ENCODE measurements at regions not wholly inside any gene's neighbourhood (a gene's known extent, or its start where the extent isn't known, plus 50 kb on each side); places are given as distances from the start of the nearest gene placed in this dataset.

DNA sequence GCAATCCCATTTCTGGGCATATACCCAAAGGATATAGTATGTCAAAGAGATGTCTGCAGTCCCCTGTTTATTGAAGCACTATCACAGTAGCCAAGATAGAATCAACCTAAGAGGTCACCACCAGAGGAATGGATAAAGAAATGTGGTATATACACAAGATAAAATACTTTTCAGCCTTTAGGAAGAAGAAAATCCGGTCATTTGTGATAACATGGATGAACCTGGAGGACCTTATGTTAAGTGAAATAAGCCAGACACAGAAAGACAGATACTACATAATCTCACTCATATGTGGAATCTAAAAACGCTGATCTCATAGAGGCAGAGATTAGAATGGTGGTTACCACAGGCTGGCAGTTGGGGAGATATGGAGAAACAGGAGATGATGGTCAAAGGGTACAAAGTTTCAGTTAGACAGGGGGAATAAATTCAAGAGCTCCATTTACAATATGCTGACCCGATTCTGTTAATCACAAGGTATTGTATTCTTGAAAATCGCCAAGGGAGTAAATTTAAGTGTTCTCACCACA is 195.8 kb downstream of the MTHFS start:
- TF ChIP-seq ZNF274 (IDR thresholded peaks at IDR 0.05; ENCODE audit: low read depth, low read length) (no peak), YY1 (IDR thresholded peaks at IDR 0.05; ENCODE audit: insufficient read depth, insufficient read length) (no peak)
